SK-N-SH (cell line): ENCODE measurements at regions not wholly inside any gene's neighbourhood (a gene's known extent, or its start where the extent isn't known, plus 50 kb on each side); places are given as distances from the start of the nearest gene placed in this dataset.

ENCODE experiments used
- CTCF ChIA-PET: fragments of 300-600, 350-600 bp; formaldehyde crosslinking; extraction: SDS; loops from one replicate; lab custom pipeline; 2021; lab: Yijun Ruan, JAX
- POLR2A ChIA-PET: fragments of 350-600 bp; sonication (Branson Sonifier 250); formaldehyde crosslinking; extraction: SDS; loops from one replicate; lab custom pipeline; 2020; ENCODE audit warnings: antibody characterized with exemption, inconsistent platforms; lab: Yijun Ruan, JAX
- DNase-seq: peaks from one replicate; pipeline ENCODE4 v3.0.0; 2012
- H2AFZ ChIP-seq: fragments of 200-600 bp; sonication (generic); 2 replicates; pipeline ENCODE4 v1.8.1; 2016; ENCODE audit warnings: antibody characterized with exemption, mild to moderate bottlenecking, low read depth
- H3F3A ChIP-seq: fragments of 200-600 bp; sonication (generic); replicated peaks from 2 replicates; pipeline ENCODE3; 2016; ENCODE audit warnings: antibody characterized with exemption, mild to moderate bottlenecking; ENCODE audit not compliant: insufficient read depth
- H3K27ac ChIP-seq, 2 experiments: fragments of 200-500 bp in 1 of 2; fragments of 200-600 bp in 1 of 2; sonication (Bioruptor generic) in 1 of 2; sonication (generic), shearing (Covaris generic) in 1 of 2; 2 replicates each; pipeline versions ENCODE4 v1.5.1 to v1.6.1; 2014 to 2016; ENCODE audit warnings: low read depth in 2 of 2, inconsistent platforms in 1 of 2, low read length in 1 of 2, mild to moderate bottlenecking in 1 of 2, mixed read lengths in 1 of 2
- H3K27me3 ChIP-seq: fragments of 200-600 bp; sonication (generic), shearing (Covaris generic); 2 replicates; pipeline ENCODE4 v1.6.1; 2016; ENCODE audit warnings: mixed run types; ENCODE audit not compliant: insufficient read depth
- H3K36me3 ChIP-seq, 2 experiments: fragments of 200-500 bp in 1 of 2; fragments of 200-600 bp in 1 of 2; sonication (Bioruptor generic) in 1 of 2; sonication (generic) in 1 of 2; replicated peaks in 1 of 2; 2 replicates each; pipeline versions ENCODE3 to v1.5.1; 2014 to 2016; ENCODE audit warnings: low read length in 1 of 2, mild to moderate bottlenecking in 1 of 2; ENCODE audit not compliant: insufficient read depth in 2 of 2, control insufficient read depth in 1 of 2
- H3K4me1 ChIP-seq, 2 experiments: fragments of 200-500 bp in 1 of 2; fragments of 200-600 bp in 1 of 2; sonication (Bioruptor generic) in 1 of 2; sonication (generic), shearing (Covaris generic) in 1 of 2; 2 replicates each; pipeline versions ENCODE4 v1.5.1 to v1.6.1; 2014 to 2016; ENCODE audit warnings: low read depth in 1 of 2, low read length in 1 of 2, mixed run types in 1 of 2; ENCODE audit not compliant: insufficient read depth in 2 of 2, control insufficient read depth in 1 of 2
- H3K4me2 ChIP-seq: fragments of 200-600 bp; sonication (generic), shearing (Covaris generic); 2 replicates; pipeline ENCODE4 v1.6.1; 2017; ENCODE audit warnings: mixed run types
- H3K4me3 ChIP-seq, 2 experiments: fragments of 200-500 bp in 1 of 2; fragments of 200-600 bp in 1 of 2; sonication (Bioruptor generic) in 1 of 2; sonication (generic), shearing (Covaris generic) in 1 of 2; 2 replicates each; pipeline versions ENCODE4 v1.5.1 to v1.8.1; 2014 to 2016; ENCODE audit warnings: low read depth in 2 of 2, inconsistent platforms in 1 of 2, low read length in 1 of 2, mild to moderate bottlenecking in 1 of 2, mixed read lengths in 1 of 2, moderate library complexity in 1 of 2
- H3K79me2 ChIP-seq: fragments of 200-600 bp; sonication (generic); 2 replicates; pipeline ENCODE4 v1.8.1; 2017; ENCODE audit warnings: mild to moderate bottlenecking; ENCODE audit not compliant: insufficient read depth
- H3K9ac ChIP-seq: fragments of 200-600 bp; sonication (generic); 2 replicates; pipeline ENCODE4 v1.6.1; 2017; ENCODE audit warnings: mixed run types
- H3K9me2 ChIP-seq: fragments of 200-600 bp; sonication (generic); 2 replicates; pipeline ENCODE4 v1.6.1; 2017; ENCODE audit warnings: mixed run types
- H3K9me3 ChIP-seq: fragments of 200-600 bp; sonication (generic); 2 replicates; pipeline ENCODE4 v1.6.1; 2017; ENCODE audit warnings: mixed run types, mild to moderate bottlenecking, moderate library complexity
- H4K20me1 ChIP-seq: fragments of 200-600 bp; sonication (generic); 2 replicates; pipeline ENCODE4 v1.6.1; 2017; ENCODE audit warnings: mild to moderate bottlenecking, mixed run types; ENCODE audit not compliant: insufficient read depth
- CTCF ChIP-seq: fragments of 200-600 bp; sonication (generic); IDR thresholded peaks from 2 replicates; pipeline ENCODE4 v1.6.1; 2017; ENCODE audit warnings: antibody characterized with exemption, mild to moderate bottlenecking, moderate library complexity
- ELF1 ChIP-seq: IDR thresholded peaks from 2 replicates; pipeline ENCODE4 v1.4.0; 2012
- EP300 ChIP-seq, 2 experiments: IDR thresholded peaks; 2 replicates each; pipeline versions ENCODE4 v1.4.0 to v1.6.1; 2012; ENCODE audit warnings: borderline replicate concordance in 1 of 2, low read depth in 1 of 2, low read length in 1 of 2
- EZH2phosphoT487 ChIP-seq: fragments of 200-600 bp; sonication (generic); IDR thresholded peaks from 2 replicates; pipeline ENCODE4 v1.6.1; 2017; ENCODE audit warnings: low read depth, mixed run types, mild to moderate bottlenecking, antibody characterized with exemption, moderate library complexity, borderline replicate concordance
- FOSL2 ChIP-seq: IDR thresholded peaks from 2 replicates; pipeline ENCODE4 v1.4.0; 2012; ENCODE audit warnings: low read depth, mild to moderate bottlenecking, moderate library complexity, borderline replicate concordance
- GATA2 ChIP-seq: sonication (generic); formaldehyde crosslinking; IDR thresholded peaks from 2 replicates; pipeline ENCODE4 v1.5.0; 2020; ENCODE audit warnings: mild to moderate bottlenecking, missing genetic modification reagents
- JUND ChIP-seq: IDR thresholded peaks from 2 replicates; pipeline ENCODE4 v1.4.0; 2012
- MAX ChIP-seq: IDR thresholded peaks from 2 replicates; pipeline ENCODE4 v1.4.0; 2012; ENCODE audit warnings: low read depth
- MEF2A ChIP-seq: IDR thresholded peaks from 2 replicates; pipeline ENCODE4 v1.4.0; 2012; ENCODE audit warnings: low read depth, borderline replicate concordance
- MXI1 ChIP-seq: IDR thresholded peaks from 2 replicates; pipeline ENCODE4 v1.6.1; 2012; ENCODE audit warnings: mild to moderate bottlenecking, low read depth, low read length, improper control_type of control experiment
- NFIC ChIP-seq: IDR thresholded peaks from 2 replicates; pipeline ENCODE4 v1.4.0; 2012; ENCODE audit warnings: borderline replicate concordance
- NRF1 ChIP-seq: IDR thresholded peaks from 2 replicates; pipeline ENCODE4 v1.6.1; 2012; ENCODE audit warnings: low read depth, mild to moderate bottlenecking, low read length
- PBX3 ChIP-seq: IDR thresholded peaks from 2 replicates; pipeline ENCODE4; 2012
- POLR2AphosphoS5 ChIP-seq: IDR thresholded peaks from 2 replicates; pipeline ENCODE4 v1.6.1; 2012; ENCODE audit warnings: low read depth, low read length
- RCOR1 ChIP-seq: fragments of 150-350 bp; IDR thresholded peaks from 2 replicates; pipeline ENCODE4 v1.6.1; 2017; ENCODE audit warnings: antibody characterized with exemption, low read length
- REST ChIP-seq: IDR thresholded peaks from 2 replicates; pipeline ENCODE4 v1.6.1; 2012; ENCODE audit warnings: mild to moderate bottlenecking, low read depth, low read length, moderate library complexity
- RFX5 ChIP-seq: IDR thresholded peaks from 2 replicates; pipeline ENCODE4 v1.6.1; 2012; ENCODE audit warnings: mild to moderate bottlenecking, improper control_type of control experiment, low read length
- RXRA ChIP-seq: IDR thresholded peaks from 2 replicates; pipeline ENCODE4 v1.4.0; 2012; ENCODE audit warnings: low read depth, mild to moderate bottlenecking, borderline replicate concordance
- SIN3A ChIP-seq: IDR thresholded peaks from 2 replicates; pipeline ENCODE4 v1.6.1; 2012; ENCODE audit warnings: low read depth, mild to moderate bottlenecking, low read length, moderate library complexity, borderline replicate concordance
- TCF12 ChIP-seq: IDR thresholded peaks from 2 replicates; pipeline ENCODE4 v1.4.0; 2012
- TEAD4 ChIP-seq: IDR thresholded peaks from 2 replicates; pipeline ENCODE4 v1.4.0; 2012; ENCODE audit warnings: mild to moderate bottlenecking, borderline replicate concordance; ENCODE audit not compliant: insufficient read depth
- YY1 ChIP-seq: IDR thresholded peaks from 2 replicates; pipeline ENCODE4 v1.4.0; 2012; ENCODE audit warnings: low read depth, mild to moderate bottlenecking
- ZBTB33 ChIP-seq: IDR thresholded peaks from 2 replicates; pipeline ENCODE4 v1.4.0; 2012; ENCODE audit warnings: low read depth, borderline replicate concordance
- WGBS: methylation state at CpG from one replicate; pipeline ENCODE4 v1.1.6; 2017; ENCODE audit warnings: low lambda C conversion rate; 5-methylcytosine and 5-hydroxymethylcytosine counted together
- TF ChIP-seq, protein P1 (sequence below): fragments of 150-350 bp; IDR thresholded peaks from 2 replicates; pipeline ENCODE4 v1.6.1; 2016; ENCODE audit warnings: mild to moderate bottlenecking, low read depth, low read length

DNA sequence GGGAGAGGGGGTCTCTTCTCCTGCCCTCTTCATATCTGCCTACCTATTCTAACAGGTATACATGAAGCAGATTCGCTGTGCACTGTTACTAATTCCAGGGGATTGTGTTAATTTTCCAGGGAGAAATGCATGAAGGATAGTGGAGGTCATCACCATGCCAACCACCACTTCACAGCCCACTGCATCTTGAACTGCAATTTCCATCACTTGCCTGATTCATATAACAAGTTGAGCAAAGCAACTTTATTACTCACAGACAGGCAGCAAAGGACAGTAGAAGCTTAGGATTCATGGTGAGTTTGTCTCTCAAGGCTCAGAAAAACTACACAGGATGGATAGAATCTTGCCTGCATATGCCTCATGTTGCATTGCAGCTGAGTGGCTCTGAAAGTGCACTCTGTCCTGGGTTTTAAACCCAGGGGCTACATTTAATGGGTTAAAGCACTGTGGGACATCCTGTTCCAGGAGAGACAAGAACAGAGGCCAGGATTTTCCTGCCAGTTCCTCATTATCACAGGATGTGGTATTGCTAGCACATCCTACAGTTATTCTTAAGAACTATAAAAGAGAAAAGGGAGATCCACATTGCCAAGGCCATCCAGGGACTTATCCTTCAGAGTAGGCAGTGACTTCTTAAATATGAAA is 136.9 kb upstream of the PRSS1 start:
- H4K20me1 ChIP-seq = no peaks in the 10 kb centered on the region
- H3K79me2 ChIP-seq = no peaks in the 10 kb centered on the region
- H3K9me2 ChIP-seq = no peaks in the 10 kb centered on the region
- WGBS = 24% methylated on average over 1 of the region's 1 CpG
- ChIA-PET POLR2A (interaction anchor here (1.0 kb wide), 1 partner anchor 34 kb away, joined by 4 read pairs; no protein-coding TSS in a partner anchor), CTCF (interaction anchor here (0.8 to 15.3 kb wide), 10 partner anchors 9 to 603 kb away, joined by 3 to 417 read pairs (median 6); no protein-coding TSS in a partner anchor)
- H3K9me3 ChIP-seq = no peaks in the 10 kb centered on the region
- DNase-seq = peak; percentile 63
- H3K27ac ChIP-seq = peak overlapping the region in 1 of 2 experiments; percentile 98; a peak in 3 of 4 replicates
- no peaks in the 10 kb centered on the region for H3K36me3 ChIP-seq
- no peak overlapping the region for H3K4me2 ChIP-seq
- no peak overlapping the region for H3K4me3 ChIP-seq
- H3K4me1 ChIP-seq = peaks cover 0 to 17% of the 10 kb centered on the region in 2 experiments; a peak in 2 of 4 replicates
- H3K9ac ChIP-seq = no peak overlapping the region
- no peaks in the 10 kb centered on the region; the same call in 1 of the 2 replicates for H3K27me3 ChIP-seq
- H2AFZ ChIP-seq = 0 out of 2 replicates have a peak overlapping the region, but pooled peaks have one; percentile 32
- no peaks in the 10 kb centered on the region for H3F3A ChIP-seq
- TF ChIP-seq YY1 (no peak), TEAD4 (no peak), GATA2 (CRISPR knock-in tag) (no peak), TCF12 (peak; percentile 33; the same call in 1 of the 2 replicates), PBX3 (no peak), EP300 (IDR thresholded peaks at IDR 0.05; ENCODE audit: borderline replicate concordance in 1 of 2, low read depth in 1 of 2, low read length in 1 of 2) (peak; percentile 23 to 68; a peak in 2 of 4 replicates), RFX5 (no peak), CTCF (no peak), ELF1 (no peak), NRF1 (no peak), EZH2phosphoT487 (no peak), MAX (no peak), ZBTB33 (no peak), RCOR1 (peak; percentile 70), MXI1 (no peak), SIN3A (no peak), NFIC (peak; percentile 22; the same call in 1 of the 2 replicates), REST (no peak), JUND (no peak), FOSL2 (no peak), RXRA (no peak), POLR2AphosphoS5 (no peak), MEF2A (no peak)
- TF ChIP-seq, protein P1, sequence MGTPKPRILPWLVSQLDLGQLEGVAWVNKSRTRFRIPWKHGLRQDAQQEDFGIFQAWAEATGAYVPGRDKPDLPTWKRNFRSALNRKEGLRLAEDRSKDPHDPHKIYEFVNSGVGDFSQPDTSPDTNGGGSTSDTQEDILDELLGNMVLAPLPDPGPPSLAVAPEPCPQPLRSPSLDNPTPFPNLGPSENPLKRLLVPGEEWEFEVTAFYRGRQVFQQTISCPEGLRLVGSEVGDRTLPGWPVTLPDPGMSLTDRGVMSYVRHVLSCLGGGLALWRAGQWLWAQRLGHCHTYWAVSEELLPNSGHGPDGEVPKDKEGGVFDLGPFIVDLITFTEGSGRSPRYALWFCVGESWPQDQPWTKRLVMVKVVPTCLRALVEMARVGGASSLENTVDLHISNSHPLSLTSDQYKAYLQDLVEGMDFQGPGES = no peak
